WTC11 (cell line): ENCODE measurements at regions not wholly inside any gene's neighbourhood (a gene's known extent, or its start where the extent isn't known, plus 50 kb on each side); places are given as distances from the start of the nearest gene placed in this dataset.

Experiments
- FOXK1 ChIP-seq: sonication (generic); formaldehyde crosslinking; IDR thresholded peaks from 2 replicates; pipeline ENCODE4 v1.8.0; 2022; ENCODE audit warnings: mild to moderate bottlenecking, moderate library complexity, missing genetic modification reagents
- IRF2 ChIP-seq: sonication (generic); formaldehyde crosslinking; IDR thresholded peaks from 2 replicates; pipeline ENCODE4 v1.8.0; 2022; ENCODE audit warnings: low read depth, missing genetic modification reagents, borderline replicate concordance
- MAX ChIP-seq: sonication (generic); formaldehyde crosslinking; IDR thresholded peaks from 2 replicates; pipeline ENCODE4 v1.8.0; 2022; ENCODE audit warnings: mild to moderate bottlenecking, missing genetic modification reagents
- OVOL2 ChIP-seq: fragments of 250-450 bp; sonication (Bioruptor Pico); IDR thresholded peaks from 2 replicates; pipeline ENCODE4 v1.9.0; 2021; ENCODE audit warnings: mild to moderate bottlenecking, borderline replicate concordance
- ZNF121 ChIP-seq: sonication (generic); formaldehyde crosslinking; IDR thresholded peaks from 2 replicates; pipeline ENCODE4 v1.8.0; 2023; ENCODE audit warnings: missing genetic modification reagents
- ZNF281 ChIP-seq: sonication (generic); formaldehyde crosslinking; IDR thresholded peaks from 2 replicates; pipeline ENCODE4 v1.8.0; 2023; ENCODE audit warnings: mild to moderate bottlenecking, missing genetic modification reagents
- TF ChIP-seq, protein P1 (sequence below): fragments of 200-600 bp; IDR thresholded peaks from 2 replicates; pipeline ENCODE4 v1.8.0; 2022; ENCODE audit warnings: antibody characterized with exemption

GRCh38 chr6:113741651-113742050 is 115.5 kb upstream of the MARCKS start:
- TF ChIP-seq FOXK1 (CRISPR knock-in tag) (no peak), ZNF281 (CRISPR knock-in tag) (no peak), MAX (CRISPR knock-in tag) (no peak), OVOL2 (CRISPR knock-in tag) (no peak), ZNF121 (no peak), IRF2 (CRISPR knock-in tag) (no peak)
- TF ChIP-seq, protein P1, sequence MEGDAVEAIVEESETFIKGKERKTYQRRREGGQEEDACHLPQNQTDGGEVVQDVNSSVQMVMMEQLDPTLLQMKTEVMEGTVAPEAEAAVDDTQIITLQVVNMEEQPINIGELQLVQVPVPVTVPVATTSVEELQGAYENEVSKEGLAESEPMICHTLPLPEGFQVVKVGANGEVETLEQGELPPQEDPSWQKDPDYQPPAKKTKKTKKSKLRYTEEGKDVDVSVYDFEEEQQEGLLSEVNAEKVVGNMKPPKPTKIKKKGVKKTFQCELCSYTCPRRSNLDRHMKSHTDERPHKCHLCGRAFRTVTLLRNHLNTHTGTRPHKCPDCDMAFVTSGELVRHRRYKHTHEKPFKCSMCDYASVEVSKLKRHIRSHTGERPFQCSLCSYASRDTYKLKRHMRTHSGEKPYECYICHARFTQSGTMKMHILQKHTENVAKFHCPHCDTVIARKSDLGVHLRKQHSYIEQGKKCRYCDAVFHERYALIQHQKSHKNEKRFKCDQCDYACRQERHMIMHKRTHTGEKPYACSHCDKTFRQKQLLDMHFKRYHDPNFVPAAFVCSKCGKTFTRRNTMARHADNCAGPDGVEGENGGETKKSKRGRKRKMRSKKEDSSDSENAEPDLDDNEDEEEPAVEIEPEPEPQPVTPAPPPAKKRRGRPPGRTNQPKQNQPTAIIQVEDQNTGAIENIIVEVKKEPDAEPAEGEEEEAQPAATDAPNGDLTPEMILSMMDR, result no peak
